ENCODE measurements at regions not wholly inside any gene's neighbourhood (a gene's known extent, or its start where the extent isn't known, plus 50 kb on each side); places are given as distances from the start of the nearest gene placed in this dataset.
A peak's percentile ranks its signal among the peaks of the same experiment; 100 is the strongest.

GRCh38 chr13:80131204-80131603 lies 209.7 kb downstream of the SPRY2 start:
- Histone ChIP-seq H3K27ac (no peak overlapping the region), H3K4me2 (peak overlapping the region; percentile 39), H3F3A (ENCODE audit: insufficient read depth, low read depth) (peaks cover 15% of the 10 kb centered on the region; the same call in 1 of the 2 replicates), H3K4me1 (replicated peaks; ENCODE audit: insufficient read depth) (peaks cover 35% of the 10 kb centered on the region), H3K4me3 (no peak overlapping the region), H3K9me3 (ENCODE audit: insufficient read depth, low read depth) (no peaks in the 10 kb centered on the region), H4K20me1 (ENCODE audit: insufficient read depth) (no peaks in the 10 kb centered on the region), H3K36me3 (ENCODE audit: low read depth) (no peaks in the 10 kb centered on the region), H3K79me2 (ENCODE audit: low read depth) (no peaks in the 10 kb centered on the region), H2AFZ (no peak overlapping the region), H3K9me2 (ENCODE audit: insufficient read depth) (no peaks in the 10 kb centered on the region), H3K27me3 (ENCODE audit: insufficient read depth, low read depth) (no peaks in the 10 kb centered on the region)
- POLR2A ChIA-PET (ENCODE audit: unreplicated experiment), result no interaction called here
- CTCF ChIA-PET, result no interaction called here
- no TSS peak for BruUV-seq (replicated peaks)
- DNase-seq, result peak; percentile 41 to 44
- intact Hi-C loops (cut with micrococcal nuclease; ENCODE audit: unreplicated experiment), result loop anchor here (5.0 kb wide), 2 partner anchors 106 to 354 kb away; no protein-coding TSS in a partner anchor
- TF ChIP-seq CTCF (conservative IDR thresholded peaks at IDR 0.05), result no peak
- no peak for TF ChIP-seq EZH2 (IDR thresholded peaks at IDR 0.05; ENCODE audit: low read depth)

GRCh38 chr13:80126389-80127068 lies 214.4 kb downstream of the SPRY2 start:
- DNase-seq, result no peak
- H3K27me3 ChIP-seq (ENCODE audit: insufficient read depth, low read depth), result no peaks in the 10 kb centered on the region
- H3K36me3 ChIP-seq (ENCODE audit: low read depth), result no peaks in the 10 kb centered on the region
- no peaks in the 10 kb centered on the region for H3K79me2 ChIP-seq (ENCODE audit: low read depth)
- H3K4me2 ChIP-seq, result no peak overlapping the region
- H2AFZ ChIP-seq, result 0 out of 2 replicates have a peak overlapping the region, but pooled peaks have one; percentile 34
- TF ChIP-seq CTCF (conservative IDR thresholded peaks at IDR 0.05) (no peak), EZH2 (IDR thresholded peaks at IDR 0.05; ENCODE audit: low read depth) (no peak)
- H3K9me2 ChIP-seq (ENCODE audit: insufficient read depth), result no peaks in the 10 kb centered on the region
- no TSS peak for BruUV-seq (replicated peaks)
- no peaks in the 10 kb centered on the region for H3F3A ChIP-seq (ENCODE audit: insufficient read depth, low read depth)
- H3K27ac ChIP-seq, result no peak overlapping the region
- H4K20me1 ChIP-seq (ENCODE audit: insufficient read depth), result no peaks in the 10 kb centered on the region
- H3K9me3 ChIP-seq (ENCODE audit: insufficient read depth, low read depth), result no peaks in the 10 kb centered on the region
- ChIA-PET POLR2A (ENCODE audit: unreplicated experiment) (interaction anchor here (0.6 kb wide), 1 partner anchor 85 kb away, joined by 4 read pairs; no protein-coding TSS in a partner anchor), CTCF (no interaction called here)
- H3K4me1 ChIP-seq (replicated peaks; ENCODE audit: insufficient read depth), result peaks cover 9% of the 10 kb centered on the region; the same call in 1 of the 2 replicates
- H3K4me3 ChIP-seq, result no peak overlapping the region
- intact Hi-C loops (cut with micrococcal nuclease; ENCODE audit: unreplicated experiment), result no loop called here

- TF ChIP-seq CTCF (conservative IDR thresholded peaks at IDR 0.05) (no peak), EZH2 (IDR thresholded peaks at IDR 0.05; ENCODE audit: low read depth) (no peak)
- Histone ChIP-seq H3K4me1 (replicated peaks; ENCODE audit: insufficient read depth) (no peaks in the 10 kb centered on the region), H2AFZ (no peak overlapping the region), H3K4me2 (no peak overlapping the region), H3K9me2 (ENCODE audit: insufficient read depth) (0 out of 2 replicates have a peak, but pooled peaks cover 7% of the 10 kb centered on the region), H4K20me1 (ENCODE audit: insufficient read depth) (no peaks in the 10 kb centered on the region), H3K4me3 (no peak overlapping the region), H3K9me3 (ENCODE audit: insufficient read depth, low read depth) (no peaks in the 10 kb centered on the region), H3K27me3 (ENCODE audit: insufficient read depth, low read depth) (no peaks in the 10 kb centered on the region), H3F3A (ENCODE audit: insufficient read depth, low read depth) (no peaks in the 10 kb centered on the region), H3K36me3 (ENCODE audit: low read depth) (no peaks in the 10 kb centered on the region), H3K79me2 (ENCODE audit: low read depth) (no peaks in the 10 kb centered on the region), H3K27ac (no peak overlapping the region)
- no peak for DNase-seq
- ChIA-PET POLR2A (ENCODE audit: unreplicated experiment) (interaction anchor here (0.6 kb wide), 1 partner anchor 217 kb away, joined by 3 read pairs; the partner anchor contains the start of gene SPRY2), CTCF (no interaction called here)
- intact Hi-C loops (cut with micrococcal nuclease; ENCODE audit: unreplicated experiment), result no loop called here
- no TSS peak for BruUV-seq (replicated peaks)
Observed at GRCh38 chr13:80123945-80124344, 217.0 kb downstream of the SPRY2 start.
